ENCODE measurements at regions not wholly inside any gene's neighbourhood (a gene's known extent, or its start where the extent isn't known, plus 50 kb on each side); places are given as distances from the start of the nearest gene placed in this dataset.

- H3K4me3 ChIP-seq (ENCODE audit: low read depth, low read length): no peak overlapping the region
- no peaks in the 10 kb centered on the region for H3K9me3 ChIP-seq (ENCODE audit: control insufficient read depth, insufficient read depth, low read depth, low read length)
- no peak overlapping the region for H3K27ac ChIP-seq (ENCODE audit: extremely low read depth, low read depth, low read length)
- H3K36me3 ChIP-seq (ENCODE audit: control insufficient read depth in 2 of 2, insufficient read depth in 1 of 2, low read length in 2 of 2): no peaks in the 10 kb centered on the region
- ChIA-PET CTCF (no interaction called here), POLR2A (no interaction called here)
- H3K4me1 ChIP-seq (ENCODE audit: control insufficient read depth, insufficient read depth, low read length): no peaks in the 10 kb centered on the region
- no peak for TF ChIP-seq BCL11B (tag by site-specific recombination; IDR thresholded peaks at IDR 0.05; ENCODE audit: low read depth)
These were observed 295.5 kb downstream of the EPHA4 start for GRCh38 chr2:221276601-221277000.

GRCh38 chr2:221282386-221282785 is 289.7 kb downstream of the EPHA4 start:
- no peaks in the 10 kb centered on the region for H3K4me1 ChIP-seq (ENCODE audit: control insufficient read depth, insufficient read depth, low read length)
- no peak overlapping the region for H3K4me3 ChIP-seq (ENCODE audit: low read depth, low read length)
- H3K9me3 ChIP-seq (ENCODE audit: control insufficient read depth, insufficient read depth, low read depth, low read length): no peaks in the 10 kb centered on the region
- ChIA-PET CTCF (no interaction called here), POLR2A (no interaction called here)
- no peak for TF ChIP-seq ZNF155 (tag by site-specific recombination; IDR thresholded peaks at IDR 0.05)
- TF ChIP-seq, protein P1, sequence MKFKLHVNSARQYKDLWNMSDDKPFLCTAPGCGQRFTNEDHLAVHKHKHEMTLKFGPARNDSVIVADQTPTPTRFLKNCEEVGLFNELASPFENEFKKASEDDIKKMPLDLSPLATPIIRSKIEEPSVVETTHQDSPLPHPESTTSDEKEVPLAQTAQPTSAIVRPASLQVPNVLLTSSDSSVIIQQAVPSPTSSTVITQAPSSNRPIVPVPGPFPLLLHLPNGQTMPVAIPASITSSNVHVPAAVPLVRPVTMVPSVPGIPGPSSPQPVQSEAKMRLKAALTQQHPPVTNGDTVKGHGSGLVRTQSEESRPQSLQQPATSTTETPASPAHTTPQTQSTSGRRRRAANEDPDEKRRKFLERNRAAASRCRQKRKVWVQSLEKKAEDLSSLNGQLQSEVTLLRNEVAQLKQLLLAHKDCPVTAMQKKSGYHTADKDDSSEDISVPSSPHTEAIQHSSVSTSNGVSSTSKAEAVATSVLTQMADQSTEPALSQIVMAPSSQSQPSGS (tag by site-specific recombination; IDR thresholded peaks at IDR 0.05; ENCODE audit: low read depth): no peak
- no peak for TF ChIP-seq ZNF362 (tag by site-specific recombination; IDR thresholded peaks at IDR 0.05)
- TF ChIP-seq, protein P2, sequence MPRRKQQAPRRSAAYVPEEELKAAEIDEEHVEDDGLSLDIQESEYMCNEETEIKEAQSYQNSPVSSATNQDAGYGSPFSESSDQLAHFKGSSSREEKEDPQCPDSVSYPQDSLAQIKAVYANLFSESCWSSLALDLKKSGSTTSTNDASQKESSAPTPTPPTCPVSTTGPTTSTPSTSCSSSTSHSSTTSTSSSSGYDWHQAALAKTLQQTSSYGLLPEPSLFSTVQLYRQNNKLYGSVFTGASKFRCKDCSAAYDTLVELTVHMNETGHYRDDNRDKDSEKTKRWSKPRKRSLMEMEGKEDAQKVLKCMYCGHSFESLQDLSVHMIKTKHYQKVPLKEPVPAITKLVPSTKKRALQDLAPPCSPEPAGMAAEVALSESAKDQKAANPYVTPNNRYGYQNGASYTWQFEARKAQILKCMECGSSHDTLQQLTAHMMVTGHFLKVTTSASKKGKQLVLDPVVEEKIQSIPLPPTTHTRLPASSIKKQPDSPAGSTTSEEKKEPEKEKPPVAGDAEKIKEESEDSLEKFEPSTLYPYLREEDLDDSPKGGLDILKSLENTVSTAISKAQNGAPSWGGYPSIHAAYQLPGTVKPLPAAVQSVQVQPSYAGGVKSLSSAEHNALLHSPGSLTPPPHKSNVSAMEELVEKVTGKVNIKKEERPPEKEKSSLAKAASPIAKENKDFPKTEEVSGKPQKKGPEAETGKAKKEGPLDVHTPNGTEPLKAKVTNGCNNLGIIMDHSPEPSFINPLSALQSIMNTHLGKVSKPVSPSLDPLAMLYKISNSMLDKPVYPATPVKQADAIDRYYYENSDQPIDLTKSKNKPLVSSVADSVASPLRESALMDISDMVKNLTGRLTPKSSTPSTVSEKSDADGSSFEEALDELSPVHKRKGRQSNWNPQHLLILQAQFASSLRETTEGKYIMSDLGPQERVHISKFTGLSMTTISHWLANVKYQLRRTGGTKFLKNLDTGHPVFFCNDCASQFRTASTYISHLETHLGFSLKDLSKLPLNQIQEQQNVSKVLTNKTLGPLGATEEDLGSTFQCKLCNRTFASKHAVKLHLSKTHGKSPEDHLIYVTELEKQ (tag by site-specific recombination; IDR thresholded peaks at IDR 0.05; ENCODE audit: borderline replicate concordance): no peak
- no peak for TF ChIP-seq ZNF302 (tag by site-specific recombination; IDR thresholded peaks at IDR 0.05; ENCODE audit: low read depth)
- no peak for TF ChIP-seq ZSCAN16 (tag by site-specific recombination; IDR thresholded peaks at IDR 0.05)
- H3K27ac ChIP-seq (ENCODE audit: extremely low read depth, low read depth, low read length): no peak overlapping the region
- H3K36me3 ChIP-seq (ENCODE audit: control insufficient read depth in 2 of 2, insufficient read depth in 1 of 2, low read length in 2 of 2): no peaks in the 10 kb centered on the region

DNA sequence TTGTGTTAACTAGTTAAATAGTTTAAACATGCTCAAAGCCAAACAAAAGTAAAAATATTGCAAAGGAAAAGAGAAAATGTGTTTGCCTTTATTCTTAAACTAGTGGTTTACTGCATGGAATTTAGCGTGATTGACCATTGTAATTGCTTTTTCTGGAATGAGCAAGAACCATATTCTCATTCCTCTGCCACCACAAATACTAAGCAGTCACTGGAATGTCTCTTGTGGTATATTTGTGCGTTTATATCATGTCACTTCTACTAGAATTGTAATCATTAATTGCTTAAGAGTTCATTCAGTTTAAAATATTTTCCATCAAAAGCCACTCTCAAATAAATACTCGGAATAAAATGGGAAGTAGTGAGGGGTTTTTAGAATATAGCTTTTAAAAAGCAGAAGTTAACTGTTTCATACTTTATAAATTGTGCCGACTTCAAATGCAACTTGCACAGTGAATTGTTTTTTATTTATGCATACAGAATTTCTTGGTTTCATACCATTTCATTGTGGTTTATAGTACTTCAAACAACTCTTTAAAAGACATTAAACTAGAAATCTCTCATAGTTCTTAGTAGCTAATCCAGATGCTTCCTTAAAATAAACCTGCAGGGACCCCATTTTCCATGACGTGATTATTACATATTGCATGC is 288.1 kb downstream of the EPHA4 start:
- Histone ChIP-seq H3K9me3 (ENCODE audit: control insufficient read depth, insufficient read depth, low read depth, low read length) (no peaks in the 10 kb centered on the region), H3K36me3 (ENCODE audit: control insufficient read depth in 2 of 2, insufficient read depth in 1 of 2, low read length in 2 of 2) (no peaks in the 10 kb centered on the region), H3K27ac (ENCODE audit: extremely low read depth, low read depth, low read length) (no peak overlapping the region), H3K4me1 (ENCODE audit: control insufficient read depth, insufficient read depth, low read length) (no peaks in the 10 kb centered on the region), H3K4me3 (ENCODE audit: low read depth, low read length) (no peak overlapping the region)
- ChIA-PET POLR2A (no interaction called here), CTCF (interaction anchor here (0.6 to 1.1 kb wide), 3 partner anchors 13 to 471 kb away, joined by 3 to 4 read pairs (median 3); no protein-coding TSS in a partner anchor)
- TF ChIP-seq TRIM28 (IDR thresholded peaks at IDR 0.05; ENCODE audit: borderline replicate concordance, low read length) (no peak), ZNF571 (tag by site-specific recombination; IDR thresholded peaks at IDR 0.05) (no peak), ZNF585B (tag by site-specific recombination; IDR thresholded peaks at IDR 0.05) (no peak), ZNF561 (tag by site-specific recombination; IDR thresholded peaks at IDR 0.05; ENCODE audit: borderline replicate concordance) (no peak), ZNF398 (tag by site-specific recombination; IDR thresholded peaks at IDR 0.05) (no peak), ZBTB8A (tag by site-specific recombination; IDR thresholded peaks at IDR 0.05) (no peak), ZNF221 (tag by site-specific recombination; IDR thresholded peaks at IDR 0.05; ENCODE audit: borderline replicate concordance) (no peak), ZNF366 (tag by site-specific recombination; conservative IDR thresholded peaks at IDR 0.05) (no peak), ZNF223 (tag by site-specific recombination; IDR thresholded peaks at IDR 0.05) (no peak), ZNF155 (tag by site-specific recombination; IDR thresholded peaks at IDR 0.05) (no peak), ZNF48 (tag by site-specific recombination; IDR thresholded peaks at IDR 0.05) (no peak), ZNF146 (tag by site-specific recombination; IDR thresholded peaks at IDR 0.05) (no peak)
- TF ChIP-seq, protein P3, sequence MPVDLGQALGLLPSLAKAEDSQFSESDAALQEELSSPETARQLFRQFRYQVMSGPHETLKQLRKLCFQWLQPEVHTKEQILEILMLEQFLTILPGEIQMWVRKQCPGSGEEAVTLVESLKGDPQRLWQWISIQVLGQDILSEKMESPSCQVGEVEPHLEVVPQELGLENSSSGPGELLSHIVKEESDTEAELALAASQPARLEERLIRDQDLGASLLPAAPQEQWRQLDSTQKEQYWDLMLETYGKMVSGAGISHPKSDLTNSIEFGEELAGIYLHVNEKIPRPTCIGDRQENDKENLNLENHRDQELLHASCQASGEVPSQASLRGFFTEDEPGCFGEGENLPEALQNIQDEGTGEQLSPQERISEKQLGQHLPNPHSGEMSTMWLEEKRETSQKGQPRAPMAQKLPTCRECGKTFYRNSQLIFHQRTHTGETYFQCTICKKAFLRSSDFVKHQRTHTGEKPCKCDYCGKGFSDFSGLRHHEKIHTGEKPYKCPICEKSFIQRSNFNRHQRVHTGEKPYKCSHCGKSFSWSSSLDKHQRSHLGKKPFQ (tag by site-specific recombination; IDR thresholded peaks at IDR 0.05): no peak
- TF ChIP-seq, protein P4, sequence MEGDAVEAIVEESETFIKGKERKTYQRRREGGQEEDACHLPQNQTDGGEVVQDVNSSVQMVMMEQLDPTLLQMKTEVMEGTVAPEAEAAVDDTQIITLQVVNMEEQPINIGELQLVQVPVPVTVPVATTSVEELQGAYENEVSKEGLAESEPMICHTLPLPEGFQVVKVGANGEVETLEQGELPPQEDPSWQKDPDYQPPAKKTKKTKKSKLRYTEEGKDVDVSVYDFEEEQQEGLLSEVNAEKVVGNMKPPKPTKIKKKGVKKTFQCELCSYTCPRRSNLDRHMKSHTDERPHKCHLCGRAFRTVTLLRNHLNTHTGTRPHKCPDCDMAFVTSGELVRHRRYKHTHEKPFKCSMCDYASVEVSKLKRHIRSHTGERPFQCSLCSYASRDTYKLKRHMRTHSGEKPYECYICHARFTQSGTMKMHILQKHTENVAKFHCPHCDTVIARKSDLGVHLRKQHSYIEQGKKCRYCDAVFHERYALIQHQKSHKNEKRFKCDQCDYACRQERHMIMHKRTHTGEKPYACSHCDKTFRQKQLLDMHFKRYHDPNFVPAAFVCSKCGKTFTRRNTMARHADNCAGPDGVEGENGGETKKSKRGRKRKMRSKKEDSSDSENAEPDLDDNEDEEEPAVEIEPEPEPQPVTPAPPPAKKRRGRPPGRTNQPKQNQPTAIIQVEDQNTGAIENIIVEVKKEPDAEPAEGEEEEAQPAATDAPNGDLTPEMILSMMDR (tag by site-specific recombination; IDR thresholded peaks at IDR 0.05): no peak
